ENCODE measurements at regions not wholly inside any gene's neighbourhood (a gene's known extent, or its start where the extent isn't known, plus 50 kb on each side); places are given as distances from the start of the nearest gene placed in this dataset.

GRCh38 chr7:371779-372545 is 82.0 kb downstream of the FOXL3 start:
- TF ChIP-seq CTCF (optimal IDR thresholded peaks at IDR 0.05 in 1 of 3, IDR thresholded peaks at IDR 0.05 in 1 of 3, conservative IDR thresholded peaks at IDR 0.05 in 1 of 3; ENCODE audit: extremely low read depth in 1 of 3, insufficient read depth in 2 of 3, low read length in 3 of 3) (no peak), EZH2 (IDR thresholded peaks at IDR 0.05; ENCODE audit: low read length) (no peak)

All from keratinocyte (primary cell).